ENCODE measurements at regions not wholly inside any gene's neighbourhood (a gene's known extent, or its start where the extent isn't known, plus 50 kb on each side); places are given as distances from the start of the nearest gene placed in this dataset.

GRCh38 chr13:63075126-63075525 lies 1659.5 kb upstream of the PCDH20 start:
- H3K27me3 Mint-ChIP-seq, result no peaks in the 10 kb centered on the region
- DNase-seq (ENCODE audit: low spot score, unreplicated experiment), result no peak
- H3K4me1 Mint-ChIP-seq (ENCODE audit: low read depth), result no peaks in the 10 kb centered on the region
- H3K4me3 Mint-ChIP-seq (ENCODE audit: low read depth), result no peak overlapping the region
- peaks cover 6% of the 10 kb centered on the region for H3K9me3 Mint-ChIP-seq (ENCODE audit: low read depth)
- no peaks in the 10 kb centered on the region for H3K36me3 Mint-ChIP-seq (ENCODE audit: insufficient read depth)
- no peak for TF ChIP-seq CTCF (IDR thresholded peaks at IDR 0.05; ENCODE audit: unreplicated experiment)
- no peak overlapping the region for H3K27ac Mint-ChIP-seq

GRCh38 chr13:63050287-63050686 lies 1634.6 kb upstream of the PCDH20 start:
- Mint-ChIP-seq H3K36me3 (ENCODE audit: insufficient read depth) (no peaks in the 10 kb centered on the region), H3K4me3 (ENCODE audit: low read depth) (no peak overlapping the region), H3K9me3 (ENCODE audit: low read depth) (peaks cover 13% of the 10 kb centered on the region), H3K27me3 (no peaks in the 10 kb centered on the region), H3K27ac (no peak overlapping the region), H3K4me1 (ENCODE audit: low read depth) (peaks cover 2% of the 10 kb centered on the region)
- no peak for TF ChIP-seq CTCF (IDR thresholded peaks at IDR 0.05; ENCODE audit: unreplicated experiment)
- no peak for DNase-seq (ENCODE audit: low spot score, unreplicated experiment)

- Mint-ChIP-seq H3K4me3 (ENCODE audit: low read depth) (no peak overlapping the region), H3K27ac (no peak overlapping the region), H3K27me3 (no peaks in the 10 kb centered on the region), H3K4me1 (ENCODE audit: low read depth) (peaks cover 4% of the 10 kb centered on the region), H3K36me3 (ENCODE audit: insufficient read depth) (no peaks in the 10 kb centered on the region), H3K9me3 (ENCODE audit: low read depth) (peaks cover 13% of the 10 kb centered on the region)
- peak; percentile 28 for TF ChIP-seq CTCF (IDR thresholded peaks at IDR 0.05; ENCODE audit: unreplicated experiment)
- DNase-seq (ENCODE audit: low spot score, unreplicated experiment), result no peak
These were observed 1633.0 kb upstream of the PCDH20 start for GRCh38 chr13:63048653-63049052.

- Mint-ChIP-seq H3K27ac (peak overlapping the region; percentile 84), H3K4me1 (ENCODE audit: low read depth) (peaks cover 2% of the 10 kb centered on the region), H3K36me3 (ENCODE audit: insufficient read depth) (no peaks in the 10 kb centered on the region), H3K27me3 (no peaks in the 10 kb centered on the region), H3K9me3 (ENCODE audit: low read depth) (peaks cover 12% of the 10 kb centered on the region), H3K4me3 (ENCODE audit: low read depth) (no peak overlapping the region)
- DNase-seq (ENCODE audit: low spot score, unreplicated experiment), result no peak
- TF ChIP-seq CTCF (IDR thresholded peaks at IDR 0.05; ENCODE audit: unreplicated experiment), result no peak
These were observed 1629.1 kb upstream of the PCDH20 start for GRCh38 chr13:63044589-63045313.

GRCh38 chr13:63042686-63043085 lies 1627.0 kb upstream of the PCDH20 start:
- DNase-seq (ENCODE audit: low spot score, unreplicated experiment), result no peak
- H3K36me3 Mint-ChIP-seq (ENCODE audit: insufficient read depth), result no peaks in the 10 kb centered on the region
- H3K9me3 Mint-ChIP-seq (ENCODE audit: low read depth), result peaks cover 13% of the 10 kb centered on the region
- H3K4me1 Mint-ChIP-seq (ENCODE audit: low read depth), result peaks cover 2% of the 10 kb centered on the region
- no peak overlapping the region for H3K27ac Mint-ChIP-seq
- no peaks in the 10 kb centered on the region for H3K27me3 Mint-ChIP-seq
- H3K4me3 Mint-ChIP-seq (ENCODE audit: low read depth), result no peak overlapping the region
- no peak for TF ChIP-seq CTCF (IDR thresholded peaks at IDR 0.05; ENCODE audit: unreplicated experiment)
